SK-N-SH (cell line): ENCODE measurements at regions not wholly inside any gene's neighbourhood (a gene's known extent, or its start where the extent isn't known, plus 50 kb on each side); places are given as distances from the start of the nearest gene placed in this dataset.

Experiments used
- CTCF ChIA-PET: fragments of 300-600, 350-600 bp; formaldehyde crosslinking; extraction: SDS; loops from one replicate; lab custom pipeline; 2021; lab: Yijun Ruan, JAX
- POLR2A ChIA-PET: fragments of 350-600 bp; sonication (Branson Sonifier 250); formaldehyde crosslinking; extraction: SDS; loops from one replicate; lab custom pipeline; 2020; ENCODE audit warnings: antibody characterized with exemption, inconsistent platforms; lab: Yijun Ruan, JAX
- DNase-seq: peaks from one replicate; pipeline ENCODE4 v3.0.0; 2012
- H2AFZ ChIP-seq: fragments of 200-600 bp; sonication (generic); 2 replicates; pipeline ENCODE4 v1.8.1; 2016; ENCODE audit warnings: antibody characterized with exemption, mild to moderate bottlenecking, low read depth
- H3F3A ChIP-seq: fragments of 200-600 bp; sonication (generic); replicated peaks from 2 replicates; pipeline ENCODE3; 2016; ENCODE audit warnings: antibody characterized with exemption, mild to moderate bottlenecking; ENCODE audit not compliant: insufficient read depth
- H3K27ac ChIP-seq, 2 experiments: fragments of 200-500 bp in 1 of 2; fragments of 200-600 bp in 1 of 2; sonication (Bioruptor generic) in 1 of 2; sonication (generic), shearing (Covaris generic) in 1 of 2; 2 replicates each; pipeline versions ENCODE4 v1.5.1 to v1.6.1; 2014 to 2016; ENCODE audit warnings: low read depth in 2 of 2, inconsistent platforms in 1 of 2, low read length in 1 of 2, mild to moderate bottlenecking in 1 of 2, mixed read lengths in 1 of 2
- H3K27me3 ChIP-seq: fragments of 200-600 bp; sonication (generic), shearing (Covaris generic); 2 replicates; pipeline ENCODE4 v1.6.1; 2016; ENCODE audit warnings: mixed run types; ENCODE audit not compliant: insufficient read depth
- H3K36me3 ChIP-seq, 2 experiments: fragments of 200-500 bp in 1 of 2; fragments of 200-600 bp in 1 of 2; sonication (Bioruptor generic) in 1 of 2; sonication (generic) in 1 of 2; replicated peaks in 1 of 2; 2 replicates each; pipeline versions ENCODE3 to v1.5.1; 2014 to 2016; ENCODE audit warnings: low read length in 1 of 2, mild to moderate bottlenecking in 1 of 2; ENCODE audit not compliant: insufficient read depth in 2 of 2, control insufficient read depth in 1 of 2
- H3K4me1 ChIP-seq, 2 experiments: fragments of 200-500 bp in 1 of 2; fragments of 200-600 bp in 1 of 2; sonication (Bioruptor generic) in 1 of 2; sonication (generic), shearing (Covaris generic) in 1 of 2; 2 replicates each; pipeline versions ENCODE4 v1.5.1 to v1.6.1; 2014 to 2016; ENCODE audit warnings: low read depth in 1 of 2, low read length in 1 of 2, mixed run types in 1 of 2; ENCODE audit not compliant: insufficient read depth in 2 of 2, control insufficient read depth in 1 of 2
- H3K4me2 ChIP-seq: fragments of 200-600 bp; sonication (generic), shearing (Covaris generic); 2 replicates; pipeline ENCODE4 v1.6.1; 2017; ENCODE audit warnings: mixed run types
- H3K4me3 ChIP-seq, 2 experiments: fragments of 200-500 bp in 1 of 2; fragments of 200-600 bp in 1 of 2; sonication (Bioruptor generic) in 1 of 2; sonication (generic), shearing (Covaris generic) in 1 of 2; 2 replicates each; pipeline versions ENCODE4 v1.5.1 to v1.8.1; 2014 to 2016; ENCODE audit warnings: low read depth in 2 of 2, inconsistent platforms in 1 of 2, low read length in 1 of 2, mild to moderate bottlenecking in 1 of 2, mixed read lengths in 1 of 2, moderate library complexity in 1 of 2
- H3K79me2 ChIP-seq: fragments of 200-600 bp; sonication (generic); 2 replicates; pipeline ENCODE4 v1.8.1; 2017; ENCODE audit warnings: mild to moderate bottlenecking; ENCODE audit not compliant: insufficient read depth
- H3K9ac ChIP-seq: fragments of 200-600 bp; sonication (generic); 2 replicates; pipeline ENCODE4 v1.6.1; 2017; ENCODE audit warnings: mixed run types
- H3K9me2 ChIP-seq: fragments of 200-600 bp; sonication (generic); 2 replicates; pipeline ENCODE4 v1.6.1; 2017; ENCODE audit warnings: mixed run types
- H3K9me3 ChIP-seq: fragments of 200-600 bp; sonication (generic); 2 replicates; pipeline ENCODE4 v1.6.1; 2017; ENCODE audit warnings: mixed run types, mild to moderate bottlenecking, moderate library complexity
- H4K20me1 ChIP-seq: fragments of 200-600 bp; sonication (generic); 2 replicates; pipeline ENCODE4 v1.6.1; 2017; ENCODE audit warnings: mild to moderate bottlenecking, mixed run types; ENCODE audit not compliant: insufficient read depth
- CTCF ChIP-seq: fragments of 200-600 bp; sonication (generic); IDR thresholded peaks from 2 replicates; pipeline ENCODE4 v1.6.1; 2017; ENCODE audit warnings: antibody characterized with exemption, mild to moderate bottlenecking, moderate library complexity
- FOXM1 ChIP-seq: IDR thresholded peaks from 2 replicates; pipeline ENCODE4 v1.4.0; 2012; ENCODE audit warnings: low read depth, mild to moderate bottlenecking
- GABPA ChIP-seq: IDR thresholded peaks from 2 replicates; pipeline ENCODE4 v1.4.0; 2012; ENCODE audit warnings: low read depth, mild to moderate bottlenecking
- GATA2 ChIP-seq: sonication (generic); formaldehyde crosslinking; IDR thresholded peaks from 2 replicates; pipeline ENCODE4 v1.5.0; 2020; ENCODE audit warnings: mild to moderate bottlenecking, missing genetic modification reagents
- PBX3 ChIP-seq: IDR thresholded peaks from 2 replicates; pipeline ENCODE4; 2012
- POLR2AphosphoS5 ChIP-seq: IDR thresholded peaks from 2 replicates; pipeline ENCODE4 v1.6.1; 2012; ENCODE audit warnings: low read depth, low read length
- REST ChIP-seq: IDR thresholded peaks from 2 replicates; pipeline ENCODE4 v1.6.1; 2012; ENCODE audit warnings: mild to moderate bottlenecking, low read depth, low read length, moderate library complexity
- SMC3 ChIP-seq: IDR thresholded peaks from 2 replicates; pipeline ENCODE4 v1.6.1; 2012; ENCODE audit warnings: low read depth, low read length, improper control_type of control experiment
- TCF12 ChIP-seq: IDR thresholded peaks from 2 replicates; pipeline ENCODE4 v1.4.0; 2012
- TEAD4 ChIP-seq: IDR thresholded peaks from 2 replicates; pipeline ENCODE4 v1.4.0; 2012; ENCODE audit warnings: mild to moderate bottlenecking, borderline replicate concordance; ENCODE audit not compliant: insufficient read depth
- USF1 ChIP-seq: IDR thresholded peaks from 2 replicates; pipeline ENCODE4 v1.4.0; 2012; ENCODE audit warnings: low read depth, borderline replicate concordance
- ZBTB33 ChIP-seq: IDR thresholded peaks from 2 replicates; pipeline ENCODE4 v1.4.0; 2012; ENCODE audit warnings: low read depth, borderline replicate concordance
- WGBS: methylation state at CpG from one replicate; pipeline ENCODE4 v1.1.6; 2017; ENCODE audit warnings: low lambda C conversion rate; 5-methylcytosine and 5-hydroxymethylcytosine counted together

- no peaks in the 10 kb centered on the region for H3K9me2 ChIP-seq
- WGBS, result 32% methylated on average over 9 of the region's 11 CpGs
- ChIA-PET CTCF (no interaction called here), POLR2A (no interaction called here)
- H3K4me3 ChIP-seq, result no peak overlapping the region
- no peak overlapping the region for H3K27ac ChIP-seq
- no peaks in the 10 kb centered on the region for H3K9me3 ChIP-seq
- no peak overlapping the region for H3K9ac ChIP-seq
- H3K79me2 ChIP-seq, result no peaks in the 10 kb centered on the region
- H3F3A ChIP-seq, result no peaks in the 10 kb centered on the region
- H3K36me3 ChIP-seq, result no peaks in the 10 kb centered on the region
- no peak overlapping the region for H3K4me2 ChIP-seq
- DNase-seq, result no peak
- H3K27me3 ChIP-seq, result no peaks in the 10 kb centered on the region
- TF ChIP-seq REST, result no peak
- TF ChIP-seq TCF12, result no peak
- TF ChIP-seq GATA2 (CRISPR knock-in tag), result no peak
- TF ChIP-seq POLR2AphosphoS5, result no peak
- no peak for TF ChIP-seq TEAD4
- no peak for TF ChIP-seq GABPA
- TF ChIP-seq ZBTB33, result no peak
- TF ChIP-seq PBX3, result no peak
- no peak for TF ChIP-seq USF1
- TF ChIP-seq CTCF, result no peak
- no peak for TF ChIP-seq SMC3
- TF ChIP-seq FOXM1, result no peak
- no peaks in the 10 kb centered on the region for H4K20me1 ChIP-seq
- H2AFZ ChIP-seq, result no peak overlapping the region
- H3K4me1 ChIP-seq, result no peaks in the 10 kb centered on the region
Measured at GRCh38 chr1:4447778-4448420, 206.5 kb upstream of the AJAP1 start.
